HepG2 (cell line): ENCODE measurements at regions not wholly inside any gene's neighbourhood (a gene's known extent, or its start where the extent isn't known, plus 50 kb on each side); places are given as distances from the start of the nearest gene placed in this dataset.
A peak's percentile ranks its signal among the peaks of the same experiment; 100 is the strongest.

ENCODE experiments used
- ATAC-seq: fragments of 200-7000 bp; cut with Tn5 transposase; 3 replicates; pipeline ENCODE4 v1.9.1; 2020; ENCODE audit warnings: mild to moderate bottlenecking, moderate library complexity
- BruUV-seq: library from RNA; stranded (reverse); fragments of 400-500 nt; replicated peaks from 2 replicates; lab custom pipeline; 2021; lab: Mats Ljungman, UMichigan
- CTCF ChIA-PET: fragments of 300-600 bp; formaldehyde crosslinking; extraction: SDS; loops from one replicate; lab custom pipeline; 2021; ENCODE audit warnings: low total read pairs, inconsistent platforms, low intra/inter-chr PET ratio; lab: Yijun Ruan, JAX
- POLR2A ChIA-PET: fragments of 350-600 bp; sonication (Branson Sonifier 250); formaldehyde crosslinking; loops from one replicate; lab custom pipeline; 2020; ENCODE audit warnings: antibody characterized with exemption, inconsistent platforms; lab: Yijun Ruan, JAX
- DNase-seq: peaks from one replicate; pipeline ENCODE4 v3.0.0-alpha.2; 2015; ENCODE audit warnings: low spot score
- FAIRE-seq: peaks from 3 replicates; lab custom pipeline; 2011; peaks lifted over from hg19 to GRCh38; lab: Jason Lieb, UNC
- H2AFZ ChIP-seq: one replicate; pipeline ENCODE4 v1.6.1; 2011; ENCODE audit warnings: low read length, inconsistent platforms
- H3K27ac ChIP-seq: fragments of 300-600 bp; 3 replicates; pipeline ENCODE4 v1.8.0; 2011; ENCODE audit warnings: mixed run types, mild to moderate bottlenecking, mixed read lengths, low read length, inconsistent platforms; ENCODE audit not compliant: insufficient read depth; ENCODE audit errors: extremely low read length
- H3K27me3 ChIP-seq, 2 experiments: fragments of 200-600 bp in 1 of 2; 2 replicates in 1 of 2; 3 replicates in 1 of 2; pipeline versions ENCODE4 v1.6.0 to v1.8.0; 2011; ENCODE audit warnings: low read length in 2 of 2, mild to moderate bottlenecking in 2 of 2, moderate library complexity in 2 of 2, inconsistent platforms in 1 of 2; ENCODE audit not compliant: insufficient read depth in 2 of 2, control insufficient read depth in 1 of 2
- H3K36me3 ChIP-seq, 2 experiments: fragments of 200-600 bp in 1 of 2; replicated peaks in 1 of 2; 2 replicates in 1 of 2; 3 replicates in 1 of 2; pipeline versions ENCODE4 v1.5.1 to v1.8.0; 2011; ENCODE audit warnings: low read length in 2 of 2, inconsistent platforms in 1 of 2; ENCODE audit not compliant: insufficient read depth in 2 of 2, control insufficient read depth in 1 of 2
- H3K4me1 ChIP-seq: 2 replicates; pipeline ENCODE4 v1.5.1; 2012; ENCODE audit warnings: low read length, inconsistent platforms; ENCODE audit not compliant: insufficient read depth
- H3K4me2 ChIP-seq: 2 replicates; pipeline ENCODE4 v1.6.0; 2011; ENCODE audit warnings: low read depth, low read length, inconsistent platforms
- H3K4me3 ChIP-seq, 3 experiments: fragments of 200-600 bp in 1 of 3; sonication (generic), shearing (Covaris generic) in 1 of 3; replicated peaks in 1 of 3; 2 replicates each; pipeline ENCODE4 v1.5.1; 2011 to 2016; ENCODE audit warnings: low read length in 3 of 3, inconsistent platforms in 2 of 3, low read depth in 2 of 3, mild to moderate bottlenecking in 2 of 3, control low read depth in 1 of 3, mixed read lengths in 1 of 3; ENCODE audit not compliant: insufficient read depth in 1 of 3
- H3K79me2 ChIP-seq: one replicate; pipeline ENCODE4 v1.6.1; 2011; ENCODE audit warnings: low read length, inconsistent platforms; ENCODE audit not compliant: insufficient read depth
- H3K9ac ChIP-seq: 2 replicates; pipeline ENCODE4 v1.6.0; 2011; ENCODE audit warnings: mild to moderate bottlenecking, low read depth, low read length, inconsistent platforms; ENCODE audit not compliant: insufficient read depth
- H3K9me3 ChIP-seq: 2 replicates; pipeline ENCODE4 v1.5.1; 2012; ENCODE audit warnings: mild to moderate bottlenecking, low read length
- H4K20me1 ChIP-seq: 2 replicates; pipeline ENCODE4 v1.6.0; 2011; ENCODE audit warnings: inconsistent platforms, mild to moderate bottlenecking, low read length, moderate library complexity; ENCODE audit not compliant: insufficient read depth
- ATF7 ChIP-seq, 2 experiments: fragments of 450-650 bp in 1 of 2; sonication (generic) in 1 of 2; formaldehyde crosslinking in 1 of 2; IDR thresholded peaks; 2 replicates each; pipeline versions ENCODE4 v1.4.0 to v1.6.1; 2016 to 2020; ENCODE audit warnings: antibody characterized with exemption in 1 of 2, mild to moderate bottlenecking in 1 of 2, missing genetic modification reagents in 1 of 2
- CEBPB ChIP-seq: IDR thresholded peaks from 2 replicates; pipeline ENCODE4 v1.6.1; 2011; ENCODE audit warnings: low read depth, low read length, improper control_type of control experiment, borderline replicate concordance
- CREB1 ChIP-seq, 2 experiments: fragments of 450-650 bp in 1 of 2; IDR thresholded peaks; 2 replicates each; pipeline ENCODE4 v1.6.1; 2016 to 2017; ENCODE audit warnings: control low read depth in 1 of 2, mild to moderate bottlenecking in 1 of 2, missing compliant biosample characterization in 1 of 2, missing genetic modification characterization in 1 of 2
- RBFOX2 ChIP-seq: fragments of 200-400 bp; formaldehyde crosslinking; IDR thresholded peaks from 2 replicates; pipeline ENCODE4 v1.6.1; 2017; ENCODE audit warnings: low read depth, mild to moderate bottlenecking, low read length
- ZBTB42 ChIP-seq: sonication (generic); formaldehyde crosslinking; IDR thresholded peaks from 2 replicates; pipeline ENCODE4 v1.5.0; 2020; ENCODE audit warnings: mild to moderate bottlenecking, missing genetic modification reagents
- ZNF547 ChIP-seq: sonication (generic); formaldehyde crosslinking; IDR thresholded peaks from 2 replicates; pipeline ENCODE4 v1.5.1; 2020; ENCODE audit warnings: mild to moderate bottlenecking, missing genetic modification reagents
- WGBS: methylation state at CpG from one replicate; pipeline ENCODE4 v1.1.6; 2017; ENCODE audit warnings: low lambda C conversion rate; 5-methylcytosine and 5-hydroxymethylcytosine counted together
- in situ Hi-C: cut with HindIII; loops from 2 replicates; pipeline ENCODE4 v1.10.0; 2017; ENCODE audit warnings: low pct_unique_long_range_greater_than_20kb; ENCODE audit not compliant: extremely low pct_ligation_motif_present
- intact Hi-C: fragments of 100-400 bp; cut with micrococcal nuclease; formaldehyde crosslinking; loops from one replicate; pipeline ENCODE4 v1.10.0; 2022; ENCODE audit not compliant: unreplicated experiment

DNA sequence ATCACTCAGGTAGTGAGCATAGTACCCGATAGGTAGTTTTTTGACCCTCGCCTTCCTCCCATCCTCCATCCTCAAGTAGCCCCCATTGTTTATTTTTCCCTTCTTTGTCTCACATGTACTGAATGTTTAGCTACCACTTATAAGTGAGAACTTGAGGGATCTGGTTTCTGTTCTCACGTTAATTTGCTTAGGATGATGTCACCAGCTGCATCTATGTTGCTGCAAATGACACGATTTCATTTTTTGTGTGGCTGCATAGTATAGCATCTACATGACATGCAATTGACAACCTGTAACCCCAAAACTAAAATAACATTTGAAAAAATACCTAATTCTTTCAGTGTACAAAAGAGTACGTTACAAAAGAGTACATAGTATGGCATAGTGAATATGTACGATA, 254.0 kb upstream of the NOVA1 start:
- no peak overlapping the region for H3K27ac ChIP-seq
- H2AFZ ChIP-seq = no peak overlapping the region
- no peaks in the 10 kb centered on the region for H3K4me1 ChIP-seq
- FAIRE-seq = no peak
- no peaks in the 10 kb centered on the region for H4K20me1 ChIP-seq
- no peak for DNase-seq
- CTCF ChIA-PET = no interaction called here
- H3K36me3 ChIP-seq = no peaks in the 10 kb centered on the region
- no peak overlapping the region for H3K9ac ChIP-seq
- H3K4me2 ChIP-seq = no peak overlapping the region
- H3K27me3 ChIP-seq = no peaks in the 10 kb centered on the region
- no peak overlapping the region for H3K4me3 ChIP-seq
- 23% methylated on average over 6 of the region's 6 CpGs for WGBS
- TF ChIP-seq CREB1 (IDR thresholded peaks at IDR 0.05) (peak; percentile 63), CREB1 (CRISPR knock-in tag; IDR thresholded peaks at IDR 0.05) (no peak), ZNF547 (CRISPR knock-in tag) (no peak), ATF7 (IDR thresholded peaks at IDR 0.05) (peak; percentile 79), ATF7 (CRISPR knock-in tag; IDR thresholded peaks at IDR 0.05) (no peak), RBFOX2 (no peak)
- TF ChIP-seq, all 625 proteins: peak for 2
- POLR2A ChIA-PET = no interaction called here
- no TSS peak for BruUV-seq
- peaks cover 87% of the 10 kb centered on the region for H3K9me3 ChIP-seq
- in situ Hi-C loops (no loop called here), intact Hi-C loops (no loop called here)
- H3K79me2 ChIP-seq = no peaks in the 10 kb centered on the region
- no peak for ATAC-seq

DNA sequence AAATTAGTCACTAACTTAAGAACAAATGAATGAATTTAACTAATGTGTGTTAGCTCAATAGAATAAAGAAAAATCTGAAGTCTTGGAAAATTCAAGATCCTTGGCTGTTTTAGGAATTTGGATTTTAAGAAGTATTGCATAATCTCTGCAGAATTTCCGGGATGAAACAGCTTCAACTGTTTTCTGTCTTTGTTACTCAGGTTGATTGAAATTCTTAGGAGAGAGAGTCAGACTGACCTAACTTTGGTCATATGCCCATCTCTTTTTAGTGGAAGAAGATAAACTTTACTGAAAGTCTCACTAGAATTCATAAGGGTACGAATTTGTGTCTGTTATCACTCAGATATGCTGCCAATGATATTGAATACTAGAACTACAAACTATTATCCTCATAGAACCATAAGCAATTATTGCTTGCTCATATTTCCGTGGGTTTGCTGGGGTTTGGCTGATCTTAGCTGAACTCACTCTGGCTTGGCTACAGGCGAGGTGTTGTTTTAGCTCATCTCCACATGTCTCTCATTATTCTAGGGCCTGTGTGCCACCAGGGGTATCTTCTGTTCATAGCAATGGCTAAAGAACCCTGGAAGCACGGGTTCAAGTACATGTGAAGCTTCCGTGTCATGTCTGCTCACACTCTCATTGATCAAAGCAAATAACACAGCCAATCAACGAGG, 257.4 kb upstream of the NOVA1 start:
- Histone ChIP-seq H3K9ac (no peak overlapping the region), H3K9me3 (peaks cover 93% of the 10 kb centered on the region), H4K20me1 (no peaks in the 10 kb centered on the region), H3K27ac (no peak overlapping the region), H3K4me1 (no peaks in the 10 kb centered on the region), H3K36me3 (no peaks in the 10 kb centered on the region), H3K4me2 (no peak overlapping the region), H3K79me2 (no peaks in the 10 kb centered on the region), H2AFZ (no peak overlapping the region), H3K4me3 (no peak overlapping the region), H3K27me3 (no peaks in the 10 kb centered on the region)
- ChIA-PET POLR2A (no interaction called here), CTCF (no interaction called here)
- no TSS peak for BruUV-seq
- in situ Hi-C loops (no loop called here), intact Hi-C loops (no loop called here)
- WGBS = 7% methylated on average over 7 of the region's 7 CpGs
- DNase-seq = no peak
- ATAC-seq = no peak
- TF ChIP-seq ZBTB42 (CRISPR knock-in tag) (no peak), CEBPB (peak; percentile 70)
- no peak for FAIRE-seq
